NB4 (cell line): ENCODE measurements at regions not wholly inside any gene's neighbourhood (a gene's known extent, or its start where the extent isn't known, plus 50 kb on each side); places are given as distances from the start of the nearest gene placed in this dataset.

ENCODE experiments used
- DNase-seq: peaks from one replicate; pipeline ENCODE4 v3.0.0; 2010; ENCODE audit warnings: low read depth
- H3K4me3 ChIP-seq: one replicate; pipeline ENCODE4 v1.5.1; 2011; ENCODE audit warnings: mild to moderate bottlenecking, low read depth, low read length, moderate library complexity
- MYC ChIP-seq: IDR thresholded peaks from 2 replicates; pipeline ENCODE4 v1.6.1; 2011; ENCODE audit warnings: low read depth, low read length
- POLR2A ChIP-seq: IDR thresholded peaks from 2 replicates; pipeline ENCODE4 v1.6.1; 2011; ENCODE audit warnings: mild to moderate bottlenecking; ENCODE audit not compliant: insufficient read length; ENCODE audit errors: extremely low read depth
- TF ChIP-seq, protein P1 (sequence below): IDR thresholded peaks from one replicate; pipeline ENCODE4 v1.5.1; 2012; ENCODE audit warnings: low read depth, low read length
- TF ChIP-seq, protein P2 (sequence below): IDR thresholded peaks from 2 replicates; pipeline ENCODE4 v1.6.1; 2011; ENCODE audit warnings: low read depth, low read length

DNA sequence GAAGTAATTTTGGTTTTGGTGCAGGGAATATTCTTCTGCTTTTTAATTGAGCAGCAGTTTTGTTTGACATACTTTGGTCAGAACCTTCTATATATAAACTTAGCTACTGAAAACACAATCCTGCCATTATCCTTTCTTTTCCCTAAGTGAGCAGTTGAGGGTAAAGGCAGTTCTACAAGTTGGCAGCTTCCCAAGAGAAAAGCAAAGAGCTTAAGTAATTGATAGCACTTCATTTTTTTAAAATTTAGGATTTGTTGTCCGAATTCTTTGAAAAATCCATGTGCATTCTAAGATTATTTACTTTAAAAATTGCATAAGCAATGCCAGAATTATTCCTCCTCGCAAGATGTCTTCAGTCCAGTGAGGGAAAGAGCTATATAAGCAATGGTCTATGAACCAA is 1394.1 kb downstream of the FAM181B start:
- no peak for DNase-seq
- H3K4me3 ChIP-seq = no peak overlapping the region
- TF ChIP-seq, protein P1, sequence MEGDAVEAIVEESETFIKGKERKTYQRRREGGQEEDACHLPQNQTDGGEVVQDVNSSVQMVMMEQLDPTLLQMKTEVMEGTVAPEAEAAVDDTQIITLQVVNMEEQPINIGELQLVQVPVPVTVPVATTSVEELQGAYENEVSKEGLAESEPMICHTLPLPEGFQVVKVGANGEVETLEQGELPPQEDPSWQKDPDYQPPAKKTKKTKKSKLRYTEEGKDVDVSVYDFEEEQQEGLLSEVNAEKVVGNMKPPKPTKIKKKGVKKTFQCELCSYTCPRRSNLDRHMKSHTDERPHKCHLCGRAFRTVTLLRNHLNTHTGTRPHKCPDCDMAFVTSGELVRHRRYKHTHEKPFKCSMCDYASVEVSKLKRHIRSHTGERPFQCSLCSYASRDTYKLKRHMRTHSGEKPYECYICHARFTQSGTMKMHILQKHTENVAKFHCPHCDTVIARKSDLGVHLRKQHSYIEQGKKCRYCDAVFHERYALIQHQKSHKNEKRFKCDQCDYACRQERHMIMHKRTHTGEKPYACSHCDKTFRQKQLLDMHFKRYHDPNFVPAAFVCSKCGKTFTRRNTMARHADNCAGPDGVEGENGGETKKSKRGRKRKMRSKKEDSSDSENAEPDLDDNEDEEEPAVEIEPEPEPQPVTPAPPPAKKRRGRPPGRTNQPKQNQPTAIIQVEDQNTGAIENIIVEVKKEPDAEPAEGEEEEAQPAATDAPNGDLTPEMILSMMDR = no peak
- TF ChIP-seq, protein P2, sequence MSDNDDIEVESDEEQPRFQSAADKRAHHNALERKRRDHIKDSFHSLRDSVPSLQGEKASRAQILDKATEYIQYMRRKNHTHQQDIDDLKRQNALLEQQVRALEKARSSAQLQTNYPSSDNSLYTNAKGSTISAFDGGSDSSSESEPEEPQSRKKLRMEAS = no peak
- TF ChIP-seq MYC (no peak), POLR2A (no peak)

DNA sequence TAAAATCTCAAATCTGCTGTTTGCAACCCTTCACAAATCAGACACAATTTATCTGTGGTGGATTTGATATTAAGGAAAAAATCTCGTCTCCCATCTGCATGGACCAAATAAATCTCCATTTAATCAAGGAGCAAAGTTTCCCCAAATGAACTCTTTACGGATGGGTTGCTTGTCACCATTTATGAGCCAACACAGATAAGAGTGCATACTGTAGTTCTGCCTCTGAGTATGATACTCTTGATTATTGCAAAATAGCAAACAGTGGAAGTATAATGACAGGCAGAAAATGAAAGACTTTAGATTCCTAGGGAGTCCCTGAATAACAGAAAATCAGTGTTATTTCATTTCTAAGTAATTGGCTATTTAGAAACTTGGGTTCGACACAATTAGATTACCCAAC is 1395.9 kb downstream of the FAM181B start:
- no peak overlapping the region for H3K4me3 ChIP-seq
- DNase-seq = no peak
- TF ChIP-seq POLR2A = no peak
- TF ChIP-seq MYC = no peak
- TF ChIP-seq, protein P1 = no peak
- TF ChIP-seq, protein P2 = no peak

DNA sequence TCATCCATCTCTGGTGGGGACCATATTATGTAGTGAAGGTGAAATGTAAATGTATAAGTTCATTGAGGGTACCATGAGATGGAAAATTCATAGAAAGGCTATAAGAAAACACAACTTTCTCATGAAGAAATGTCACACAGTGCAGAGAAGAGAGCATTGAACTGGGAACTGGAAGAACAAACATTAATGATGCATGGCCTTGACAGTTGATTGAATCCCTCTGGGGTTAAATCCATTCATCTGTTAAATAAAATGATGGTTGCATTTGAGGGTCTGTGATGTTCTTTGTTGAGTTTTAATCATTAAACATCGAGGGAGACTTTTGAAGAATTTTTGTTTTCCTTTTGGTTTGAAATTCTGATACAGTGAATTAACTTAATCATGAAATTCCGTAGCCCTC is 1401.4 kb downstream of the FAM181B start:
- no peak for DNase-seq
- H3K4me3 ChIP-seq = no peak overlapping the region
- TF ChIP-seq, protein P2 = no peak
- TF ChIP-seq, protein P1 = no peak
- TF ChIP-seq POLR2A (no peak), MYC (no peak)

DNA sequence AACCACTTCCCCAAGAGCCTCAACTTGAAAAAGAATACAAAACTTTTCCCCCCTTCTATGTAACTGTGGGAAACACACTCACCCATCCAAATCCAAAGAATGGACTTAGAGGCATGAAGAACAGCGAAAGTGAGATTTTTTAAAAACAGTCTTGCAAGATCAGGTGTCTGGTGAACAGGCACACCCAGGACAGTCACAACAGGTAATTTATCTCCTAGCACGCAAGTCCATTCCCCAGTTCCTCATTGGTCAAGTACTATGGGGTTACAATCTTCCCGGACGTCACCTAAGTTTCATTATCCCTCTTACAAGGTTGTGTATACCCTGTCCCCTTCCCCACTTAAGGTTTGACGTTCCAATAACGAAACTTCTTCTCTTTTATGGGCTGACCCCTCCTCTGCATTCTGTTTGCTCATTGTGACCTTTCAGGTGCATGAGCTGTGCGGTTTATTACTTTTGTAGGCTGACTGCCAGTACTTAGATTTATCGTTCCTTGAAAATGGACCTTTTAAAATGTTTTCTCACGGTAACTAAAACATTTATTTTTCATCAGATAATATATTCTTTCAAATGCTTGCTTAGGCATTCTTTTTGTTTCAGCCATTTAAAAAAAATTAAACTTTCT is 1401.9 kb downstream of the FAM181B start:
- no peak overlapping the region for H3K4me3 ChIP-seq
- TF ChIP-seq POLR2A = no peak
- no peak for TF ChIP-seq MYC
- DNase-seq = no peak

DNA sequence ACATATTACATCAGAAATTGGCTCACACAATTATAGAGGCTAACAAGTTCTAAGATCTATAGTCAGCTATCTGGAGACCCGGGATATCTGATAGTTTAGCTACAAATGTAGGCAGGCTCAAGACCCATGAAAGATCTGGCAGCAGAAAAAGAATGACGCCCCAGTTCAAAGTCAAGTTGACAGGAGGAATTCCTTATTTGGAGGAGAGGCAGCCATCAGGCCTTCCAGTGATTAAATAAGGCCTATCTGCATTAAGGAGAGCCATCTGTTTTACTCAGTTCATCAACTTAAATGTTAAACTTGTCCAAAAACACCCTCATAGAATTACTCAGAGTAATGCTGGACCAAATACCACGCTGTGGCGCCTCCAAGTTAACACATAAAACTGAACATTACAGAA is 1402.6 kb downstream of the FAM181B start:
- no peak overlapping the region for H3K4me3 ChIP-seq
- no peak for DNase-seq
- TF ChIP-seq POLR2A (no peak), MYC (no peak)
- TF ChIP-seq, protein P2 = no peak
- TF ChIP-seq, protein P1 = no peak

DNA sequence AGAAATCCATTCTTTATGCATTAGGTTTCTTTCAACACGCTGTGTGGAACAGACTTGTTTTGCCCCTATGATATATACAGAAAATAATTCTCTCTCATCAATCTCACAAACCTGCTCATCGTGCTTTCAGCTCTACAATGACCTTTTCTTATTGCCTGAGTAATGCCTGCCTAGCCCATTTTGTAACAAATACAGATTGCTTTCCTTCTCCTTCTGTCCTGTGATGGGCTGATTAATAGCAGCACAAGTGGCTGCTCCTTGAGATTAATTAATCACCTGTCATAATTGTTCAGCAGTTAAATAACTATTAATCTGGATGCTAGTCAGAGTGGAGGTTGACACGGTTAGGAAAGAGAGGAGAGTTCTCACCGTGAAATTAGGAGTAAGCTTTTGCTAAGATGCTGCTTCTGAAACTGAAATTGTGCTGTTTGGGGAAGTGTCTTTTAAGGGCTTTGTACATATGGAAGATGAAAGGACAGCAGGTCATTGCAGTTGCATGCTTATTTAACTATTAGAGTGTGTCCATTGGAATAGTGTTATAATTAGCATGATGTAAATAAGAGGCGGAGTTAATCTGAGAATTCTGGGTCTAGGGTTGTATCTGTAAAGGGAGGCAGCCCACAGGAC is 1430.5 kb downstream of the FAM181B start:
- DNase-seq = no peak
- TF ChIP-seq POLR2A (no peak), MYC (no peak)
- TF ChIP-seq, protein P1 = no peak
- TF ChIP-seq, protein P2 = no peak
- no peak overlapping the region for H3K4me3 ChIP-seq
